PC-9 (cell line): ENCODE measurements at regions not wholly inside any gene's neighbourhood (a gene's known extent, or its start where the extent isn't known, plus 50 kb on each side); places are given as distances from the start of the nearest gene placed in this dataset.

Experiments
- EZH2 ChIP-seq: fragments of 200-600 bp; sonication (generic); IDR thresholded peaks from 2 replicates; pipeline ENCODE4 v1.8.0; 2017; ENCODE audit warnings: antibody characterized with exemption, low read depth
- TF ChIP-seq, protein P1 (sequence below): fragments of 200-600 bp; sonication (generic); conservative IDR thresholded peaks from 2 replicates; pipeline ENCODE4 v1.6.1; 2017; ENCODE audit warnings: mixed run types, antibody characterized with exemption, mild to moderate bottlenecking, moderate library complexity

DNA sequence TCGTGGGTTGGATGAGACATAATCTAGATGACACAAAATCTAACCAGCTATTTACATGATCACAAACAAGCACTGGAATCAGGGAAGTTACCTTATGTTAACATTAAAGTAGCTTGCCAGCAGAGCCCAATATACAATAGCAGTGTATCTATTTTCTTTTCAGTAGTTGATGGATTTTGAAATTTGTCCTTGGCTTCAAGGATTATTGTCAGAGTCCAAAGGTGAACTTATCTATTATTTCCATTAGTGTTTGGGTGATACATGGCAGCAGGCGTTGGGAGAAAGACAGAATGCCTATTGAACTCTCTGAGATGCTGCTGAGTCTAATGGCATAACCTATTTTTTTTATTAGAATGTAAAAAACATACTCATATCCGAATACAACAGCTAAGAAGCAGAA is 223.2 kb upstream of the ACTBL2 start:
- TF ChIP-seq, protein P1, sequence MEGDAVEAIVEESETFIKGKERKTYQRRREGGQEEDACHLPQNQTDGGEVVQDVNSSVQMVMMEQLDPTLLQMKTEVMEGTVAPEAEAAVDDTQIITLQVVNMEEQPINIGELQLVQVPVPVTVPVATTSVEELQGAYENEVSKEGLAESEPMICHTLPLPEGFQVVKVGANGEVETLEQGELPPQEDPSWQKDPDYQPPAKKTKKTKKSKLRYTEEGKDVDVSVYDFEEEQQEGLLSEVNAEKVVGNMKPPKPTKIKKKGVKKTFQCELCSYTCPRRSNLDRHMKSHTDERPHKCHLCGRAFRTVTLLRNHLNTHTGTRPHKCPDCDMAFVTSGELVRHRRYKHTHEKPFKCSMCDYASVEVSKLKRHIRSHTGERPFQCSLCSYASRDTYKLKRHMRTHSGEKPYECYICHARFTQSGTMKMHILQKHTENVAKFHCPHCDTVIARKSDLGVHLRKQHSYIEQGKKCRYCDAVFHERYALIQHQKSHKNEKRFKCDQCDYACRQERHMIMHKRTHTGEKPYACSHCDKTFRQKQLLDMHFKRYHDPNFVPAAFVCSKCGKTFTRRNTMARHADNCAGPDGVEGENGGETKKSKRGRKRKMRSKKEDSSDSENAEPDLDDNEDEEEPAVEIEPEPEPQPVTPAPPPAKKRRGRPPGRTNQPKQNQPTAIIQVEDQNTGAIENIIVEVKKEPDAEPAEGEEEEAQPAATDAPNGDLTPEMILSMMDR: no peak
- no peak for TF ChIP-seq EZH2
